DMS53 (cell line): ENCODE measurements at regions not wholly inside any gene's neighbourhood (a gene's known extent, or its start where the extent isn't known, plus 50 kb on each side); places are given as distances from the start of the nearest gene placed in this dataset.

ENCODE experiments used
- DNase-seq: peaks from one replicate; lab custom pipeline; 2025; lab: John Stamatoyannopoulos, UW

GRCh38 chr3:13714251-13714916 lies 165.5 kb downstream of the FBLN2 start:
- DNase-seq = no peak

GRCh38 chr3:13713396-13713795 lies 164.5 kb downstream of the FBLN2 start:
- DNase-seq = no peak

GRCh38 chr3:13712682-13713180 lies 163.8 kb downstream of the FBLN2 start:
- no peak for DNase-seq

GRCh38 chr3:13711911-13712650 lies 163.2 kb downstream of the FBLN2 start:
- DNase-seq = no peak

GRCh38 chr3:13710251-13710650 lies 161.3 kb downstream of the FBLN2 start:
- DNase-seq = no peak

- no peak for DNase-seq
Observed at GRCh38 chr3:13709706-13710105, 160.8 kb downstream of the FBLN2 start.

GRCh38 chr3:13708871-13709595 lies 160.1 kb downstream of the FBLN2 start:
- DNase-seq = no peak

GRCh38 chr3:13708301-13708700 lies 159.4 kb downstream of the FBLN2 start:
- no peak for DNase-seq

GRCh38 chr3:13707456-13707855 lies 158.5 kb downstream of the FBLN2 start:
- DNase-seq = no peak

- DNase-seq = no peak
Observed at GRCh38 chr3:13706886-13707285, 158.0 kb downstream of the FBLN2 start.

- DNase-seq = no peak
Observed at GRCh38 chr3:13706451-13706850, 157.5 kb downstream of the FBLN2 start.

- DNase-seq = no peak
Observed at GRCh38 chr3:13705702-13706280, 156.9 kb downstream of the FBLN2 start.

- no peak for DNase-seq
Observed at GRCh38 chr3:13705051-13705450, 156.1 kb downstream of the FBLN2 start.

GRCh38 chr3:13704174-13704573 lies 155.2 kb downstream of the FBLN2 start:
- no peak for DNase-seq

GRCh38 chr3:13703071-13703470 lies 154.1 kb downstream of the FBLN2 start:
- no peak for DNase-seq

- no peak for DNase-seq
Observed at GRCh38 chr3:13702286-13702685, 153.4 kb downstream of the FBLN2 start.

- no peak for DNase-seq
Observed at GRCh38 chr3:13700889-13701288, 152.0 kb downstream of the FBLN2 start.

- DNase-seq = peak; percentile 0
Observed at GRCh38 chr3:13700362-13700761, 151.4 kb downstream of the FBLN2 start.

- DNase-seq = no peak
Observed at GRCh38 chr3:13696699-13697098, 147.8 kb downstream of the FBLN2 start.

- no peak for DNase-seq
Observed at GRCh38 chr3:13693441-13693840, 144.5 kb downstream of the FBLN2 start.

GRCh38 chr3:13690636-13691035 lies 141.7 kb downstream of the FBLN2 start:
- DNase-seq = no peak
